ENCODE measurements at regions not wholly inside any gene's neighbourhood (a gene's known extent, or its start where the extent isn't known, plus 50 kb on each side); places are given as distances from the start of the nearest gene placed in this dataset.

DNA sequence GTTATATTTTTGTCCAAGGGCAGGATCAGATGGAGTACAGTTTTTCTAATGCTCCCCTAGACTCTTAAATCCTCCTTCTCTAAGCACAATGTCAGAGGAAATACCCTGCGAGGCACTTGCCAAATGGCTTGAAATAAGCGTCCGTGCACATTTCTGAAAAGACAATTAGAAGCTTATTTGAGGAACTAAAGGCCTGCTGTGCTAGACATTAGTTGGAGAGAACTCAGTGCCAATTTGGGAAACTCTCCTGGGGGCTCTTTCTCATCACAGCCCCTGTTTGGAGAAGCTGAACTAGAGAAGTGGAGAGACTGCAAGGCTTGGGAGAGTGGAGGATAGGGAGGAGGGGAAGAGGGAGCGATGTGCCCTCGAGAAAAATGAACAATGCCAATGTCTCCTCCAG is 247.6 kb upstream of the C2CD4B start:
- Histone ChIP-seq H3K9me3 (ENCODE audit: low read depth, low read length, poor library complexity, severe bottlenecking) (no peaks in the 10 kb centered on the region), H3K27me3 (replicated peaks; ENCODE audit: insufficient read depth, low read depth, low read length, poor library complexity) (no peaks in the 10 kb centered on the region), H3K27ac (ENCODE audit: low read depth, low read length, poor library complexity, severe bottlenecking) (no peak overlapping the region), H3K4me3 (ENCODE audit: low read depth, low read length, poor library complexity, severe bottlenecking) (no peak overlapping the region), H3K36me3 (ENCODE audit: insufficient read depth, low read length, poor library complexity, severe bottlenecking) (no peaks in the 10 kb centered on the region), H3K4me1 (ENCODE audit: insufficient read depth, low read length, poor library complexity, severe bottlenecking) (peaks cover 19% of the 10 kb centered on the region)
- POLR2A ChIA-PET (ENCODE audit: low non-redundant PET): no interaction called here
- TF ChIP-seq, protein P1, sequence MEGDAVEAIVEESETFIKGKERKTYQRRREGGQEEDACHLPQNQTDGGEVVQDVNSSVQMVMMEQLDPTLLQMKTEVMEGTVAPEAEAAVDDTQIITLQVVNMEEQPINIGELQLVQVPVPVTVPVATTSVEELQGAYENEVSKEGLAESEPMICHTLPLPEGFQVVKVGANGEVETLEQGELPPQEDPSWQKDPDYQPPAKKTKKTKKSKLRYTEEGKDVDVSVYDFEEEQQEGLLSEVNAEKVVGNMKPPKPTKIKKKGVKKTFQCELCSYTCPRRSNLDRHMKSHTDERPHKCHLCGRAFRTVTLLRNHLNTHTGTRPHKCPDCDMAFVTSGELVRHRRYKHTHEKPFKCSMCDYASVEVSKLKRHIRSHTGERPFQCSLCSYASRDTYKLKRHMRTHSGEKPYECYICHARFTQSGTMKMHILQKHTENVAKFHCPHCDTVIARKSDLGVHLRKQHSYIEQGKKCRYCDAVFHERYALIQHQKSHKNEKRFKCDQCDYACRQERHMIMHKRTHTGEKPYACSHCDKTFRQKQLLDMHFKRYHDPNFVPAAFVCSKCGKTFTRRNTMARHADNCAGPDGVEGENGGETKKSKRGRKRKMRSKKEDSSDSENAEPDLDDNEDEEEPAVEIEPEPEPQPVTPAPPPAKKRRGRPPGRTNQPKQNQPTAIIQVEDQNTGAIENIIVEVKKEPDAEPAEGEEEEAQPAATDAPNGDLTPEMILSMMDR (conservative IDR thresholded peaks at IDR 0.05; ENCODE audit: low read depth, low read length): no peak
- TF ChIP-seq EZH2 (IDR thresholded peaks at IDR 0.05; ENCODE audit: borderline replicate concordance, low read depth, low read length, poor library complexity, severe bottlenecking): no peak
- BruUV-seq (replicated peaks): no TSS peak
- peak; percentile 87 for DNase-seq (ENCODE audit: low spot score)
- intact Hi-C loops (cut with micrococcal nuclease; ENCODE audit: unreplicated experiment): no loop called here
- CTCF ChIA-PET: no interaction called here

DNA sequence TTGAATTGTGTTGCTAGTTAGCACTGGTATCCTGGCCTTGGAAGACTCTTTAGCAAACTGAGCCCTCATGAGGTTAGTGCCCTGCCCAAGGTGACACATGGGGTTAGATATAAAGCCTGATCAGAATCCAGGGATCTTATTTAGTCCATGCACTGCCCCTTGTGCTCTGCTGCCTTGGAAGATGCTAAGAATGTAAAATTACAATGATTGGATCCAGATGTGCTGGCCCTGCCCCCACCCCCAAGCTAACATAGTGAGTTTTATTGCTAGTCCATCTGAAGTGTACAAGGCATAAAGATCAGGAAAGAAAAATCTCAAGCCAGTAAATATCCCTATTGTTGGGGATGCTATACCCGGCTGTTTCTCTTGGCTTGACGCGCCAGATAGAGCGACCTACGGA is 248.1 kb upstream of the C2CD4B start:
- BruUV-seq (replicated peaks): no TSS peak
- Histone ChIP-seq H3K27ac (ENCODE audit: low read depth, low read length, poor library complexity, severe bottlenecking) (no peak overlapping the region), H3K27me3 (replicated peaks; ENCODE audit: insufficient read depth, low read depth, low read length, poor library complexity) (no peaks in the 10 kb centered on the region), H3K36me3 (ENCODE audit: insufficient read depth, low read length, poor library complexity, severe bottlenecking) (no peaks in the 10 kb centered on the region), H3K4me3 (ENCODE audit: low read depth, low read length, poor library complexity, severe bottlenecking) (no peak overlapping the region), H3K9me3 (ENCODE audit: low read depth, low read length, poor library complexity, severe bottlenecking) (no peaks in the 10 kb centered on the region), H3K4me1 (ENCODE audit: insufficient read depth, low read length, poor library complexity, severe bottlenecking) (peaks cover 19% of the 10 kb centered on the region)
- intact Hi-C loops (cut with micrococcal nuclease; ENCODE audit: unreplicated experiment): no loop called here
- TF ChIP-seq, protein P1 (conservative IDR thresholded peaks at IDR 0.05; ENCODE audit: low read depth, low read length): no peak
- no peak for TF ChIP-seq EZH2 (IDR thresholded peaks at IDR 0.05; ENCODE audit: borderline replicate concordance, low read depth, low read length, poor library complexity, severe bottlenecking)
- ChIA-PET POLR2A (ENCODE audit: low non-redundant PET) (no interaction called here), CTCF (no interaction called here)
- peak; percentile 52 for DNase-seq (ENCODE audit: low spot score)

DNA sequence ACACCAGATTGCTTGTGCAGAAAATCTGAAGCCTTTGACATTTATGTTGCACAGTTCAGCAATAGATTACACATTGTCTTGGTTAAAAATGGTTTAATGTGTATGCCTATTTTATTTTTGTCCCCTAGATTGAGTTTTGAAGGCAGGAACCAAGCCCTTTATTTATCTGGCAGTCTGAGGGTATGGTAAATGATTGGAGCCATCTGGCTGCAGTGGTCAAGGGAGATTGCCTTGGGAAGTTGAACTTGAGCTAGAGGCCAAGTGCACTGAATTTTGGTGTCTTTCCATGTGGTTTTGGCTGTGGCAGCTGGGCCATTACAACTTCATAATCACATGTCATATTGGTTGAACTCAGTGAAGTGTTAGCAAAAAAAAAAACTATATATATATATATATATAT is 248.7 kb upstream of the C2CD4B start:
- no TSS peak for BruUV-seq (replicated peaks)
- intact Hi-C loops (cut with micrococcal nuclease; ENCODE audit: unreplicated experiment): no loop called here
- H3K36me3 ChIP-seq (ENCODE audit: insufficient read depth, low read length, poor library complexity, severe bottlenecking): no peaks in the 10 kb centered on the region
- no peak overlapping the region for H3K4me3 ChIP-seq (ENCODE audit: low read depth, low read length, poor library complexity, severe bottlenecking)
- ChIA-PET POLR2A (ENCODE audit: low non-redundant PET) (no interaction called here), CTCF (no interaction called here)
- peaks cover 19% of the 10 kb centered on the region for H3K4me1 ChIP-seq (ENCODE audit: insufficient read depth, low read length, poor library complexity, severe bottlenecking)
- no peak for DNase-seq (ENCODE audit: low spot score)
- H3K27me3 ChIP-seq (replicated peaks; ENCODE audit: insufficient read depth, low read depth, low read length, poor library complexity): no peaks in the 10 kb centered on the region
- no peaks in the 10 kb centered on the region for H3K9me3 ChIP-seq (ENCODE audit: low read depth, low read length, poor library complexity, severe bottlenecking)
- TF ChIP-seq, protein P1 (conservative IDR thresholded peaks at IDR 0.05; ENCODE audit: low read depth, low read length): no peak
- TF ChIP-seq EZH2 (IDR thresholded peaks at IDR 0.05; ENCODE audit: borderline replicate concordance, low read depth, low read length, poor library complexity, severe bottlenecking): no peak
- no peak overlapping the region for H3K27ac ChIP-seq (ENCODE audit: low read depth, low read length, poor library complexity, severe bottlenecking)

Data from A673 (cell line).